Fibroblast of upper back skin (primary cell): ENCODE measurements at regions not wholly inside any gene's neighbourhood (a gene's known extent, or its start where the extent isn't known, plus 50 kb on each side); places are given as distances from the start of the nearest gene placed in this dataset.
"Not testable (repeated sequence)": the region's sequence is repeated elsewhere in the genome, so short reads cannot be mapped to it uniquely, and the experiment has no call there.

Experiments used
- DNase-seq: peaks from one replicate; pipeline ENCODE4 v3.0.0-alpha.2; 2013

DNA sequence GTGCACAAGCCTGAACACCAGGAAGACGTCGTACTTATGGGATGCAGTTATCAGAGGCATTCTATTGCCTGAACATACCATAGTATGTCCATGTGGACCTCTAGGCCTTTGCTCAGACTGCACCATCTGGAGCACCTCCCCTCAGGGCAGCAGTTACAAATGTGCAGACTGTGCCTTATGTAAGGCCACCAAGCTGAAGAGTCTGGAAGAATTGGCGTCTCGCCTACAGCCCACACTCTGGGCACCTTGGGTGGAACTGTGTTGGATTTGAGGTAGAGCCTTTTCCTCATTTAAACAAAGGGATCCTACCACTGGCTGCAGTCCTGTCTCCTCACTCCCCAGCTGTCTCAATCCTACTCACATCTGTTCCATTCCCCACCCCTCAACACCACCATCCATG, 204.3 kb upstream of the FRMD6 start:
- DNase-seq, result no peak

GRCh38 chr14:51448831-51449670, 202.7 kb upstream of the FRMD6 start:
- peak; percentile 83 for DNase-seq

- DNase-seq, result no peak
Measured at GRCh38 chr14:51449681-51450080, 202.0 kb upstream of the FRMD6 start.

DNA sequence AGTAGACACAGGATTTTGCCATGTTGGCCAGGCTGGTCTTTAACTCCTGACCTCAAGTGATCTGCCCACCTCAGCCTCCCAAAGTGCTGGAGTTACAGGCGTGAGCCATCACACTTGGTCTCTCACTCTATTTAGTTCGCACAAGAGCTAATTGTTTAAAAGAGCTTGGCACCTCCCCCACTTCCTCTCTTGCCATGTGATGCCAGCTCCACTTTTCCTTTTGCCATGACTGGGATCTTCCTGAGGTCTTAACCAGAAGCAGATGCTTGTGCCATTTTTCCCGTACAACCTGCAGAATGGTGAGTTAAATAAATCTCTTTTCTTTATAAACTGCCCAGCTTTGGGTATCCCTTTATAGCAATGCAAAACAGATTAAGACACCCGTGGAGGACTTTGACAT, 200.1 kb upstream of the FRMD6 start:
- DNase-seq, result no peak

DNA sequence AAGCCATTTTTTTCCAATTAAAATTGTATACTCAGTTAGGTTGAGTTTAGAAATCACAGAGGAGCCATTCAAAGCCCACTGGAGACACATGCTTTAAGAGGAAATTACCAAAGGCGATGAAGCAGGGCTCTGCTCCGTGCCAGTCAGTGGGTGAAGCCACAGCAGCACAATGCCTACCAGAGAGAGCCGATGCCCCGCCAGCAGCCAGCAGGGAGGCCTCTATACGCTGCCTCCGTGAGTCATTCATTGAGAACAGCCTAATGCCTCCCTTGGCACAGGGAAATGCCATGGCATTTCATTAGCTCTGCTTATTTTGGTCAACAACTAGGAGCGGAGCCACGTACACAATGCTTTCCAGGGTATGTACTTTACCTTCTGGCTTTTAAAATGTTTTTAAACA, 197.8 kb upstream of the FRMD6 start:
- no peak for DNase-seq

DNA sequence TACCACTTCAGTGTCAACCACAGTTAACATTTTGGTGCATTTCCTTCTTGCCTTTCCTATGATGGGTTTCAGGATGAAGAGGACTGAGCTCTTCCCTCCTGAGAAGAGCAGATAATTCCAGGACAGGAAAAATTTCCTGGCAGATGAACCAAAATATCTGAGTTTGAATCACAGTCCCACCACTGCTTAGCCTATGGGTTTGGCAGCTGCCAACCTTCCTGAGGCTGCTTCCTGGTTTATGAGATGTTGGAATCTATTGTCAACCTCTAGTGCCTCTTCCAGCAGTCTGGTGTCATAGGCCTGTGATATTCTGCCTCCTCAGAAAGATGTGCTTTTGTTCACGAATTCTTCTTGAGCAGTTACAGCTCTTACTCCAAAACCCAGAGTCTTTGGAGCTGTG, 197.4 kb upstream of the FRMD6 start:
- DNase-seq, result no peak

DNA sequence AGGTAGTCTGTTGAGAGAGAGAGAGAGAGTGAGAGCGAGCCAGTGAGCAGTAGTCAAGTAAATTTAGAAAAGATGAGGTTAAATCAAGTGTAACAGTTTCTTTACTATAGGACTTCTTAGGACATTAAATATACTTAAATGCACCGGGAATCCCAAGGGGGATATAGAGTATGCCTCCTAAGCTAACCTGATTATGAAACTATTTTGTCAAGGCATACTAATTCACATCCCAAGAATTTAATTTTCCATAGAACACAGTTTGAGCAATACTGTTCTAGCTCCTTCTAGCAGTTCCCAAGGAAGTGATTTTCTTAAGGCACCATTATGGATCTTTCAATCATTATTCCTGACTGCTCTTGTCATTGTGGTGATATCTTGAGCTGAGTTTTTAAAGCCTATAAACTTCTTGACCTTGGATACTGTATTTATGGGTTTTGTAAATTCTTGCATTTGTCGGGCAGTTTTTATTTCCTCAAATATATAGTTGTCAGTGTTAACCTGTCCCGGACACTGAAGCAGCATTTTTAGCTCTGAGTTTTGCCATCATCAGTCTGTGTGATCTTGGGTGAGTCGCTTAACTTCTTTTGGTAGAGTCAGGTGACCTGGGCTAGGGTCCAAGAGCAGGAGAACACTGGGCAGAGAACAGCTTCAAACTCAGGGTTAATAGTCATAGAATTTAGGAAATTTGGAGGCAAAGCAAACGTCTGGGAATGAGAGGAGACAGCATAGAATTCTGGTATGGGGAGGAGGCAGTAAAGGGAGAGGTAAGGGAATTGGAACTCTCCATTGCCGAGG, 196.5 kb upstream of the FRMD6 start:
- DNase-seq, result no peak

- DNase-seq, result no peak
Measured at GRCh38 chr14:51457843-51458562, 193.7 kb upstream of the FRMD6 start.

GRCh38 chr14:51458563-51458955, 193.2 kb upstream of the FRMD6 start:
- DNase-seq, result peak; percentile 62

DNA sequence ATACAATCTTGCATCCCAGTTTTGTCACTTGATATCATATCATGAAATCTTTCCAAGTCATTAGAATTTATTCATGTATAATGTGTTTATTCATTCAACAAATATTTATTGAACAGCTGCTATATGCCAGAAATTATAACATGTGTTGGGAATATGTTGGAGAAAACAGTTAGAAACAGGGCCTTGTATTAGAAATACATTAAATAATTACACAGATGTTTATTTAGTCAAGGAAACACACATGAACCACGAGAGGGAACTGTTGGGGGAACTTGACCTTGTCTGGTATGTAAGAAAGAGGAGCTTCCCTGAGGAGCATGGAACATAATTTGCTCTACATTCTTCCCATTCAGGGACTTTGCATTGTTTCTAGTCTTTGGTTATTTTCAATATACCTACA, 191.7 kb upstream of the FRMD6 start:
- peak; percentile 33 for DNase-seq

GRCh38 chr14:51462182-51462581, 189.5 kb upstream of the FRMD6 start:
- DNase-seq, result no peak

GRCh38 chr14:51462706-51463105, 189.0 kb upstream of the FRMD6 start:
- no peak for DNase-seq

DNA sequence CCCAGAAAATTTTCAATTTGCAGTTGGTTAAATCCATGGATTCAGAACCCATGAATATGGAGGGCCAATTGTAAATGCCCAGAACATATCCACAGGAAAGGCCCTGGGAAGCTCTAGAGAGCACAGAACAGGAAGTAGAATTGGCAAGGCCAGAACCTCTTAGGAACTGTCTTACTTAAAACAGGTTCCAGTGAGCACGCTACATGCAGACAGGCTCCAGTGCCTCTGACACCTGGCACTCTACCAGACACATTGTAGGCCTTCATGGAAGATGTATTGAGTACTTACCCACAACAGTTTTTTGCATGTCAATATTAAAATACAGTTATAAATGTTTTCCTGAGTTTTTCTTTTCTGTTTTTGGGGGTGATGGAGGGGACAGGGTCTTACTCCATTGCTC, 188.2 kb upstream of the FRMD6 start:
- no peak for DNase-seq

DNA sequence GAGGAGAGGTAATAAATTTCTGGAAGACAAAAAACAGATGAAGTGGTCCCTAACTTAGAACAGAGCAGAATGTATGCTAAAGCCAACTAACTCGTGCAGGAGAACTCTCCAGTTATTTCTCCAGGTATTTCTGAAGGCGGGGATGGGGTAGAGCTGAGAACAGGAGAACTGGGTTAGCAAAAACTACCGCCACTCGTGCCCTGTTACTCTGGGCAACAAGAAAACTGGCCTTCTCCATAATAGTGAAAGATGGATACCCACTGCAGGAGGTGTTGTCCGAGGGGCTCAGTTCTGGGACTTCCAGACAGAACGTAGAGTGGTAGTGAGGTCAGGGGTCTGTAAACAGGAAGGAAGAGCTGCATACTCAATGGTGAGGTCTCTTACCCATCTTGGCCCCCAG, 187.3 kb upstream of the FRMD6 start:
- DNase-seq, result no peak

GRCh38 chr14:51465486-51465885, 186.2 kb upstream of the FRMD6 start:
- DNase-seq, result no peak

GRCh38 chr14:51467392-51467791, 184.3 kb upstream of the FRMD6 start:
- DNase-seq, result not testable (repeated sequence)

DNA sequence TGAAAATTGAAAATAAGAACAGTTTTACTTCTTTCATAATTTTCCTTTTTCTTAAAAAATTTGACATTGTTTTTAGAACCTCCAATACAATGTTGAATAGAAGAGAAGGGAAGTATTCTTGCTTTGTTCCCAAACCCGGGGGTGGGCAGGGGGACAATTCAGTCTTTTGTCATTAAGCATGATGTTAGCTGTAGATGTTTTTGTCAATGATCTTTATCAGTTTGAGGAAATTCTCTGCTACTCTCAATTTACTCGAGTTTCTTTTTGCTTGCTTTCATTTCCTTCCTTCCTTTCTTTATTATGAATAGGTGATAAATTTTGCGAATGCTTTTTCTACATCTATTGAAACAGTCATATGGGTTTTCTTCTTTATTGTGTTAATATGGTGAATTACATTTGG, 183.2 kb upstream of the FRMD6 start:
- DNase-seq, result no peak

DNA sequence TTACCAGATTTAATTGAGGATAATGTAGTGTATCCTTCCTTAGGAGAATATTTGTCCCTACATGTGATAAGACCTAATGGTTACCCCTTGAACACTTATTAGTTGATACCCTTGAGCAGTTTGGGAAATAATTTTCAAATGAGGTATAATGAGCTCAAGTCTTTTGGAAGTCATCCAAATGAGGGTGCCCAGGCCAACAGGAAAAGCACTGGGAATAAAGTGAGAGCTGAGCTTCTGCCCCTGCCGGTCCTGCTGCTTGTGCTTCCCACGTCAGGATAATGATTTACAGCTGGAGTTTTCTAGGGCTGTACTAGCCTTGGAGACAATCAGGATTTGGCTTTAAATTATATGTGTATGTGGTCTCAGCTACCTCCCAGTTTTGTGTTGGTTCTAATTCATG, 178.8 kb upstream of the FRMD6 start:
- DNase-seq, result peak; percentile 49

DNA sequence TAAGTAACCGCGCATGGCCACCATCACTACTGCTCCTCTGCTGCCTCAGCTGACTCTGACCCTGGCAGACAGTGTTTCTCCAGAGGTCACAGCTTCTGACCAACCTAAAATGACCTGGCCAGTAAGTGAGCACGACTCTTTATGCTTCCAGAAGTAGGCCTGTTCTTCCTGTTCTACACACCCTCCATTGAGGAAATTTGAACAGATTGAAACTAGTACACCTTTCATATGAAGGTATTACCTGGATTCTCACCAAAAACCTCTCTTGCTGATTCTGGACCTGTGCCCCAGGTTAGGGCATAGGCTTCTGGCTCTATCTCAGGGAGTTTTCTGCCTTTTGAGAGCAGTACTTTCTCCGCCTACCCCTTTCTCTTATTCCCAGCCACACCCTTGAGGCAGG, 178.4 kb upstream of the FRMD6 start:
- DNase-seq, result no peak

DNA sequence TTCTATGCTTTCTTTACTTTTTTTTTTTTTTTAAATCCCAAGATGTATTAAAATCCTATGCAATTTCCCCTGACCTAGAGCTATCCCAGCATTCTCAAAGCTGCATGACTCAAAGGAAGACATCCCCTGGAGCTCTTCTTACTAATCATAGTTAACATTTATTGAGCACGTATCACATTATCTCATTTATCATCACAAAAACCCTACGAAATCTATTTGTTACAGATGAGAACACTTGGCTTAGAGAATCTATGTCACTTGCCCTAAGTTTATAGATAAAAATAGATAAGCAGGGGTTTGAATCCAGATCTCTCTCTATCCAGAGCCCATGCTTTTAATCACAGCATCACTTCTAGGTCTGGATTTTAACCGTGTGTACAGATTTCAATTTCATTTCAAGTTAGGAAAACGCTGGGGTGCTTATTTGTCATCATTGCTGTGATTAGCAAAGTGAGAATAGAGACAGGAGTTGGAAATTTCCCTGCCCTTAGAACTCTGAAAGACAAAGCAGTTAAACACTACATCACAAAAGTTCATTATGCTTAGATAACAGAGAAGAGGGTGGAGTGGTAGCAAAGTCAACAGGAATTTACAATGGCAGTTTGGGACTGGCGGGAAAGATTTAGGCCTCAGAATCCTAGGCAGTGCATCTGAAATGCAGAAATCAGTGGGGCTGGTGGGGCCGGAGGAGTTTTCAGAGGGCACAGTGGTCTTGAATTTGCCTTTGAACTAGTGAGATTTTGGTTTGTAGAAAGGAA, 177.7 kb upstream of the FRMD6 start:
- peak; percentile 81 for DNase-seq

GRCh38 chr14:51474854-51475253, 176.9 kb upstream of the FRMD6 start:
- DNase-seq, result no peak

- peak; percentile 86 for DNase-seq
Measured at GRCh38 chr14:51478175-51478621, 173.5 kb upstream of the FRMD6 start.
